H1 (cell line): ENCODE measurements at regions not wholly inside any gene's neighbourhood (a gene's known extent, or its start where the extent isn't known, plus 50 kb on each side); places are given as distances from the start of the nearest gene placed in this dataset.

Source experiments
- CEBPB ChIP-seq: IDR thresholded peaks from 2 replicates; pipeline ENCODE4 v1.6.1; 2012; ENCODE audit warnings: low read depth, low read length
- TF ChIP-seq, protein P1 (sequence below): fragments of 300-600 bp; sonication (generic); IDR thresholded peaks from 2 replicates; pipeline ENCODE4 v1.7.1; 2012; ENCODE audit warnings: low read length, moderate library complexity, mild to moderate bottlenecking, inconsistent platforms; ENCODE audit not compliant: insufficient replicate concordance

DNA sequence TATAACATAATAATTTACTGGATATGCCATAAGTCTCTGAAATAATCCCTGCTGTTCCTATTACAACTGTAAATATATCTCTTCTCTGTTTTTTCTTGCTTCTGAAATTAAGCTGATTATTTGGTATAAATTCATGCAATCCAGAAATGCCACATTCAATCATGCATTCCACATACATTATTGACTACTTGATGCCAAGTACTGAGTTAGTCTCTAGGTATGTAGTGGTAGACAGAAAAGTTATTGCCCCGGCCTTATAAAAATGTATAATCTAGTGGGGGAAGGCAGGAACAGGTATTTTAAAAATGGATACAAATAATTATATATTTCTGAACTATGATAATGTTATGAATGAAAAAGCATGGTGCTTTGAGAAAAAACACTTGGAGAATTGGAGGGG is 338.6 kb upstream of the SNX7 start (continued):
- TF ChIP-seq, protein P1, sequence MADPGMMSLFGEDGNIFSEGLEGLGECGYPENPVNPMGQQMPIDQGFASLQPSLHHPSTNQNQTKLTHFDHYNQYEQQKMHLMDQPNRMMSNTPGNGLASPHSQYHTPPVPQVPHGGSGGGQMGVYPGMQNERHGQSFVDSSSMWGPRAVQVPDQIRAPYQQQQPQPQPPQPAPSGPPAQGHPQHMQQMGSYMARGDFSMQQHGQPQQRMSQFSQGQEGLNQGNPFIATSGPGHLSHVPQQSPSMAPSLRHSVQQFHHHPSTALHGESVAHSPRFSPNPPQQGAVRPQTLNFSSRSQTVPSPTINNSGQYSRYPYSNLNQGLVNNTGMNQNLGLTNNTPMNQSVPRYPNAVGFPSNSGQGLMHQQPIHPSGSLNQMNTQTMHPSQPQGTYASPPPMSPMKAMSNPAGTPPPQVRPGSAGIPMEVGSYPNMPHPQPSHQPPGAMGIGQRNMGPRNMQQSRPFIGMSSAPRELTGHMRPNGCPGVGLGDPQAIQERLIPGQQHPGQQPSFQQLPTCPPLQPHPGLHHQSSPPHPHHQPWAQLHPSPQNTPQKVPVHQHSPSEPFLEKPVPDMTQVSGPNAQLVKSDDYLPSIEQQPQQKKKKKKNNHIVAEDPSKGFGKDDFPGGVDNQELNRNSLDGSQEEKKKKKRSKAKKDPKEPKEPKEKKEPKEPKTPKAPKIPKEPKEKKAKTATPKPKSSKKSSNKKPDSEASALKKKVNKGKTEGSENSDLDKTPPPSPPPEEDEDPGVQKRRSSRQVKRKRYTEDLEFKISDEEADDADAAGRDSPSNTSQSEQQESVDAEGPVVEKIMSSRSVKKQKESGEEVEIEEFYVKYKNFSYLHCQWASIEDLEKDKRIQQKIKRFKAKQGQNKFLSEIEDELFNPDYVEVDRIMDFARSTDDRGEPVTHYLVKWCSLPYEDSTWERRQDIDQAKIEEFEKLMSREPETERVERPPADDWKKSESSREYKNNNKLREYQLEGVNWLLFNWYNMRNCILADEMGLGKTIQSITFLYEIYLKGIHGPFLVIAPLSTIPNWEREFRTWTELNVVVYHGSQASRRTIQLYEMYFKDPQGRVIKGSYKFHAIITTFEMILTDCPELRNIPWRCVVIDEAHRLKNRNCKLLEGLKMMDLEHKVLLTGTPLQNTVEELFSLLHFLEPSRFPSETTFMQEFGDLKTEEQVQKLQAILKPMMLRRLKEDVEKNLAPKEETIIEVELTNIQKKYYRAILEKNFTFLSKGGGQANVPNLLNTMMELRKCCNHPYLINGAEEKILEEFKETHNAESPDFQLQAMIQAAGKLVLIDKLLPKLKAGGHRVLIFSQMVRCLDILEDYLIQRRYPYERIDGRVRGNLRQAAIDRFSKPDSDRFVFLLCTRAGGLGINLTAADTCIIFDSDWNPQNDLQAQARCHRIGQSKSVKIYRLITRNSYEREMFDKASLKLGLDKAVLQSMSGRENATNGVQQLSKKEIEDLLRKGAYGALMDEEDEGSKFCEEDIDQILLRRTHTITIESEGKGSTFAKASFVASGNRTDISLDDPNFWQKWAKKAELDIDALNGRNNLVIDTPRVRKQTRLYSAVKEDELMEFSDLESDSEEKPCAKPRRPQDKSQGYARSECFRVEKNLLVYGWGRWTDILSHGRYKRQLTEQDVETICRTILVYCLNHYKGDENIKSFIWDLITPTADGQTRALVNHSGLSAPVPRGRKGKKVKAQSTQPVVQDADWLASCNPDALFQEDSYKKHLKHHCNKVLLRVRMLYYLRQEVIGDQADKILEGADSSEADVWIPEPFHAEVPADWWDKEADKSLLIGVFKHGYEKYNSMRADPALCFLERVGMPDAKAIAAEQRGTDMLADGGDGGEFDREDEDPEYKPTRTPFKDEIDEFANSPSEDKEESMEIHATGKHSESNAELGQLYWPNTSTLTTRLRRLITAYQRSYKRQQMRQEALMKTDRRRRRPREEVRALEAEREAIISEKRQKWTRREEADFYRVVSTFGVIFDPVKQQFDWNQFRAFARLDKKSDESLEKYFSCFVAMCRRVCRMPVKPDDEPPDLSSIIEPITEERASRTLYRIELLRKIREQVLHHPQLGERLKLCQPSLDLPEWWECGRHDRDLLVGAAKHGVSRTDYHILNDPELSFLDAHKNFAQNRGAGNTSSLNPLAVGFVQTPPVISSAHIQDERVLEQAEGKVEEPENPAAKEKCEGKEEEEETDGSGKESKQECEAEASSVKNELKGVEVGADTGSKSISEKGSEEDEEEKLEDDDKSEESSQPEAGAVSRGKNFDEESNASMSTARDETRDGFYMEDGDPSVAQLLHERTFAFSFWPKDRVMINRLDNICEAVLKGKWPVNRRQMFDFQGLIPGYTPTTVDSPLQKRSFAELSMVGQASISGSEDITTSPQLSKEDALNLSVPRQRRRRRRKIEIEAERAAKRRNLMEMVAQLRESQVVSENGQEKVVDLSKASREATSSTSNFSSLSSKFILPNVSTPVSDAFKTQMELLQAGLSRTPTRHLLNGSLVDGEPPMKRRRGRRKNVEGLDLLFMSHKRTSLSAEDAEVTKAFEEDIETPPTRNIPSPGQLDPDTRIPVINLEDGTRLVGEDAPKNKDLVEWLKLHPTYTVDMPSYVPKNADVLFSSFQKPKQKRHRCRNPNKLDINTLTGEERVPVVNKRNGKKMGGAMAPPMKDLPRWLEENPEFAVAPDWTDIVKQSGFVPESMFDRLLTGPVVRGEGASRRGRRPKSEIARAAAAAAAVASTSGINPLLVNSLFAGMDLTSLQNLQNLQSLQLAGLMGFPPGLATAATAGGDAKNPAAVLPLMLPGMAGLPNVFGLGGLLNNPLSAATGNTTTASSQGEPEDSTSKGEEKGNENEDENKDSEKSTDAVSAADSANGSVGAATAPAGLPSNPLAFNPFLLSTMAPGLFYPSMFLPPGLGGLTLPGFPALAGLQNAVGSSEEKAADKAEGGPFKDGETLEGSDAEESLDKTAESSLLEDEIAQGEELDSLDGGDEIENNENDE = no peak
- TF ChIP-seq CEBPB = no peak
- TF ChIP-seq, all 59 proteins: peak for 0
